Adrenal gland (tissue), 9 donors: ENCODE measurements at regions not wholly inside any gene's neighbourhood (a gene's known extent, or its start where the extent isn't known, plus 50 kb on each side); places are given as distances from the start of the nearest gene placed in this dataset.
A peak's percentile ranks its signal among the peaks of the same experiment; 100 is the strongest.

ENCODE experiments used
- DNase-seq, 7 donors: peaks; one replicate each; pipeline ENCODE4 v3.0.0-alpha.2; 2019 to 2020
- H3K27ac ChIP-seq, 5 donors: fragments of 200-600 bp; sonication (generic) in 4 of 5; 1 replicate in 3 of 5; 2 replicates in 2 of 5; pipeline versions ENCODE4 v1.5.1 to v1.8.0; 2016 to 2020; ENCODE audit warnings: mild to moderate bottlenecking in 1 of 5
- H3K27me3 ChIP-seq: fragments of 200-600 bp; 2 replicates; pipeline ENCODE4 v1.8.0; 2021
- H3K36me3 ChIP-seq, 2 donors: fragments of 200-600 bp; replicated peaks in 1 of 2; 1 replicate in 1 of 2; 2 replicates in 1 of 2; pipeline versions ENCODE4 v1.5.1 to v1.8.0; 2018 to 2022
- H3K4me1 ChIP-seq, 2 donors: fragments of 200-600 bp; replicated peaks in 1 of 2; 1 replicate in 1 of 2; 2 replicates in 1 of 2; pipeline versions ENCODE4 v1.5.1 to v1.8.0; 2018 to 2021
- H3K4me3 ChIP-seq, 4 donors: fragments of 200-600 bp; sonication (generic) in 3 of 4; one replicate each; pipeline ENCODE4 v1.5.1; 2016 to 2018
- H3K9me3 ChIP-seq, 3 donors: fragments of 200-600 bp; sonication (generic) in 1 of 3; replicated peaks in 1 of 3; 1 replicate in 2 of 3; 2 replicates in 1 of 3; pipeline versions ENCODE4 v1.5.1 to v1.8.0; 2016 to 2021
- CTCF ChIP-seq, 6 experiments: fragments of 450-650 bp in 4 of 6; fragments of 200-600 bp in 2 of 6; sonication (generic) in 1 of 6; IDR thresholded peaks; 1 replicate in 5 of 6; 2 replicates in 1 of 6; pipeline versions ENCODE4 v1.5.1 to v1.8.0; 2016 to 2021; ENCODE audit warnings: antibody characterized with exemption in 6 of 6, mild to moderate bottlenecking in 2 of 6, moderate library complexity in 1 of 6
- POLR2A ChIP-seq, 2 donors: fragments of 450-650 bp; IDR thresholded peaks; one replicate each; pipeline ENCODE4 v1.6.1; 2017; ENCODE audit warnings: antibody characterized with exemption in 2 of 2, mild to moderate bottlenecking in 2 of 2, moderate library complexity in 1 of 2
- WGBS, 4 donors: extraction: QIAGEN DNeasy Blood & Tissue Kit in 2 of 4; methylation state at CpG; one replicate each; pipeline versions ENCODE4 v1.1.5 to v1.1.7; 2013 to 2017; 5-methylcytosine and 5-hydroxymethylcytosine counted together
- intact Hi-C, 2 donors: fragments of 100-400 bp; cut with DNase I; formaldehyde crosslinking; loops; one replicate each; pipeline versions ENCODE4 v1.14.1 to v1.15.0; 2022 to 2023
- donor health status: healthy with polysubstance abuse.
- donor health status: Bipolar disorder and iron deficiency.
- donor health status: DM: yes; HTN: yes; CAD: no.
- donor health status: DM: no; HTN: no; CAD: no.
- donor health status: DM: no; HTN: no; CAD: no.

GRCh38 chr3:139218046-139218445 is 125.8 kb upstream of the MRPS22 start:
- intact Hi-C loops: no loop called here
- no peak for DNase-seq
- Histone ChIP-seq H3K4me1 (no peaks in the 10 kb centered on the region), H3K27me3 (no peaks in the 10 kb centered on the region), H3K9me3 (no peaks in the 10 kb centered on the region), H3K36me3 (no peaks in the 10 kb centered on the region), H3K4me3 (no peak overlapping the region), H3K27ac (no peak overlapping the region)
- TF ChIP-seq CTCF (IDR thresholded peaks at IDR 0.05) (no peak), POLR2A (IDR thresholded peaks at IDR 0.05) (no peak)
- 90 to 100% (median 94%) methylated on average over 2 of the region's 2 CpGs for WGBS, 4 donors

GRCh38 chr3:139219463-139219862 is 124.4 kb upstream of the MRPS22 start:
- WGBS, 4 donors: 92 to 98% (median 95%) methylated on average over 4 of the region's 4 CpGs
- intact Hi-C loops: no loop called here
- Histone ChIP-seq H3K9me3 (no peaks in the 10 kb centered on the region), H3K36me3 (no peaks in the 10 kb centered on the region), H3K27me3 (no peaks in the 10 kb centered on the region), H3K4me3 (no peak overlapping the region), H3K27ac (no peak overlapping the region), H3K4me1 (no peaks in the 10 kb centered on the region)
- DNase-seq: no peak
- TF ChIP-seq POLR2A (IDR thresholded peaks at IDR 0.05) (no peak), CTCF (IDR thresholded peaks at IDR 0.05) (no peak)

- 78 to 82% (median 79%) methylated on average over 7 to 8 of the region's 8 CpGs for WGBS, 4 donors
- DNase-seq: no peak
- Histone ChIP-seq H3K9me3 (no peaks in the 10 kb centered on the region), H3K4me3 (no peak overlapping the region), H3K4me1 (peaks cover 6 to 8% of the 10 kb centered on the region in 2 donors), H3K36me3 (no peaks in the 10 kb centered on the region), H3K27ac (no peak overlapping the region), H3K27me3 (no peaks in the 10 kb centered on the region)
- TF ChIP-seq POLR2A (IDR thresholded peaks at IDR 0.05) (no peak), CTCF (IDR thresholded peaks at IDR 0.05) (no peak)
- intact Hi-C loops: no loop called here
Observed at GRCh38 chr3:139222100-139222657, 121.6 kb upstream of the MRPS22 start.

DNA sequence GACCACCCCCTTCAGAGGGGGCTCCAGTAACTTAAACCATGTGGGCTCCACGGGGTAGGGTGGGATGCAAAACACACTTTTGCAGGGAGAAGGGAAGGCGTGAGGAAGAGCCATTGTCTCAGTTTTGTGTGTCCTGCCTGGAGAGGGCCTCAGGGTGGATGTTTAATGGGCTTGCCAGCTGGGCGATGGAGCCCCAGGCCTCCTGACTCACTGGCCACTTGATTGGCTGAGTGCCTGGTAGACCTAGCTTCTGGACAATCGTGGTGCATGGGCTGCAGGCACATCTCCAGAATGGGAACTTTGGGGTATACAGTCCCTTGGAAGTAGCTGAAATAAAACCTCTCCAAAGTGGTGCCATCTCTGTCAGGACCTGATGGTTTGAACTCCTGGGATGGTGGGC is 118.3 kb upstream of the MRPS22 start:
- H3K27me3 ChIP-seq: no peaks in the 10 kb centered on the region
- no peaks in the 10 kb centered on the region for H3K36me3 ChIP-seq
- peak in 5 of 7 donors; percentile 24 to 46 (median 29) for DNase-seq
- intact Hi-C loops: no loop called here
- H3K4me3 ChIP-seq: no peak overlapping the region
- no peaks in the 10 kb centered on the region for H3K9me3 ChIP-seq
- no peak overlapping the region for H3K27ac ChIP-seq
- TF ChIP-seq POLR2A (IDR thresholded peaks at IDR 0.05) (no peak), CTCF (IDR thresholded peaks at IDR 0.05) (no peak)
- H3K4me1 ChIP-seq: peaks cover 15 to 16% of the 10 kb centered on the region in 2 donors
- WGBS, 4 donors: 54 to 71% (median 67%) methylated on average over 4 of the region's 4 CpGs
